HepG2 (cell line): ENCODE measurements at regions not wholly inside any gene's neighbourhood (a gene's known extent, or its start where the extent isn't known, plus 50 kb on each side); places are given as distances from the start of the nearest gene placed in this dataset.

Experiments
- ATAC-seq: fragments of 200-7000 bp; cut with Tn5 transposase; 3 replicates; pipeline ENCODE4 v1.9.1; 2020; ENCODE audit warnings: mild to moderate bottlenecking, moderate library complexity
- BruUV-seq: library from RNA; stranded (reverse); fragments of 400-500 nt; replicated peaks from 2 replicates; lab custom pipeline; 2021; lab: Mats Ljungman, UMichigan
- CTCF ChIA-PET: fragments of 300-600 bp; formaldehyde crosslinking; extraction: SDS; loops from one replicate; lab custom pipeline; 2021; ENCODE audit warnings: low total read pairs, inconsistent platforms, low intra/inter-chr PET ratio; lab: Yijun Ruan, JAX
- POLR2A ChIA-PET: fragments of 350-600 bp; sonication (Branson Sonifier 250); formaldehyde crosslinking; loops from one replicate; lab custom pipeline; 2020; ENCODE audit warnings: antibody characterized with exemption, inconsistent platforms; lab: Yijun Ruan, JAX
- DNase-seq: peaks from one replicate; pipeline ENCODE4 v3.0.0-alpha.2; 2015; ENCODE audit warnings: low spot score
- FAIRE-seq: peaks from 3 replicates; lab custom pipeline; 2011; peaks lifted over from hg19 to GRCh38; lab: Jason Lieb, UNC
- H2AFZ ChIP-seq: one replicate; pipeline ENCODE4 v1.6.1; 2011; ENCODE audit warnings: low read length, inconsistent platforms
- H3K27ac ChIP-seq: fragments of 300-600 bp; 3 replicates; pipeline ENCODE4 v1.8.0; 2011; ENCODE audit warnings: mixed run types, mild to moderate bottlenecking, mixed read lengths, low read length, inconsistent platforms; ENCODE audit not compliant: insufficient read depth; ENCODE audit errors: extremely low read length
- H3K27me3 ChIP-seq, 2 experiments: fragments of 200-600 bp in 1 of 2; 2 replicates in 1 of 2; 3 replicates in 1 of 2; pipeline versions ENCODE4 v1.6.0 to v1.8.0; 2011; ENCODE audit warnings: low read length in 2 of 2, mild to moderate bottlenecking in 2 of 2, moderate library complexity in 2 of 2, inconsistent platforms in 1 of 2; ENCODE audit not compliant: insufficient read depth in 2 of 2, control insufficient read depth in 1 of 2
- H3K36me3 ChIP-seq, 2 experiments: fragments of 200-600 bp in 1 of 2; replicated peaks in 1 of 2; 2 replicates in 1 of 2; 3 replicates in 1 of 2; pipeline versions ENCODE4 v1.5.1 to v1.8.0; 2011; ENCODE audit warnings: low read length in 2 of 2, inconsistent platforms in 1 of 2; ENCODE audit not compliant: insufficient read depth in 2 of 2, control insufficient read depth in 1 of 2
- H3K4me1 ChIP-seq: 2 replicates; pipeline ENCODE4 v1.5.1; 2012; ENCODE audit warnings: low read length, inconsistent platforms; ENCODE audit not compliant: insufficient read depth
- H3K4me2 ChIP-seq: 2 replicates; pipeline ENCODE4 v1.6.0; 2011; ENCODE audit warnings: low read depth, low read length, inconsistent platforms
- H3K4me3 ChIP-seq, 3 experiments: fragments of 200-600 bp in 1 of 3; sonication (generic), shearing (Covaris generic) in 1 of 3; replicated peaks in 1 of 3; 2 replicates each; pipeline ENCODE4 v1.5.1; 2011 to 2016; ENCODE audit warnings: low read length in 3 of 3, inconsistent platforms in 2 of 3, low read depth in 2 of 3, mild to moderate bottlenecking in 2 of 3, control low read depth in 1 of 3, mixed read lengths in 1 of 3; ENCODE audit not compliant: insufficient read depth in 1 of 3
- H3K79me2 ChIP-seq: one replicate; pipeline ENCODE4 v1.6.1; 2011; ENCODE audit warnings: low read length, inconsistent platforms; ENCODE audit not compliant: insufficient read depth
- H3K9ac ChIP-seq: 2 replicates; pipeline ENCODE4 v1.6.0; 2011; ENCODE audit warnings: mild to moderate bottlenecking, low read depth, low read length, inconsistent platforms; ENCODE audit not compliant: insufficient read depth
- H3K9me3 ChIP-seq: 2 replicates; pipeline ENCODE4 v1.5.1; 2012; ENCODE audit warnings: mild to moderate bottlenecking, low read length
- H4K20me1 ChIP-seq: 2 replicates; pipeline ENCODE4 v1.6.0; 2011; ENCODE audit warnings: inconsistent platforms, mild to moderate bottlenecking, low read length, moderate library complexity; ENCODE audit not compliant: insufficient read depth
- NFYB ChIP-seq: sonication (generic); formaldehyde crosslinking; IDR thresholded peaks from 2 replicates; pipeline ENCODE4 v1.4.0; 2020; ENCODE audit warnings: missing genetic modification reagents
- NR2C2 ChIP-seq: sonication (generic); formaldehyde crosslinking; IDR thresholded peaks from 2 replicates; pipeline ENCODE4 v1.4.0; 2020; ENCODE audit warnings: missing genetic modification reagents, mild to moderate bottlenecking, moderate library complexity, borderline replicate concordance
- TBX3 ChIP-seq: fragments of 450-650 bp; IDR thresholded peaks from 2 replicates; pipeline ENCODE4 v1.6.1; 2017; ENCODE audit warnings: antibody characterized with exemption, mild to moderate bottlenecking, inconsistent platforms, borderline replicate concordance
- ZBTB4 ChIP-seq: sonication (generic); formaldehyde crosslinking; IDR thresholded peaks from 2 replicates; pipeline ENCODE4 v1.4.0; 2020; ENCODE audit warnings: missing genetic modification reagents, mild to moderate bottlenecking, borderline replicate concordance
- ZNF24 ChIP-seq: fragments of 450-650 bp; IDR thresholded peaks from 2 replicates; pipeline ENCODE4 v1.6.1; 2017; ENCODE audit warnings: antibody characterized with exemption, mild to moderate bottlenecking
- WGBS: methylation state at CpG from one replicate; pipeline ENCODE4 v1.1.6; 2017; ENCODE audit warnings: low lambda C conversion rate; 5-methylcytosine and 5-hydroxymethylcytosine counted together
- in situ Hi-C: cut with HindIII; loops from 2 replicates; pipeline ENCODE4 v1.10.0; 2017; ENCODE audit warnings: low pct_unique_long_range_greater_than_20kb; ENCODE audit not compliant: extremely low pct_ligation_motif_present
- intact Hi-C: fragments of 100-400 bp; cut with micrococcal nuclease; formaldehyde crosslinking; loops from one replicate; pipeline ENCODE4 v1.10.0; 2022; ENCODE audit not compliant: unreplicated experiment

GRCh38 chr4:133618963-133619362 lies 469.9 kb downstream of the PCDH10 start:
- no peak for DNase-seq
- CTCF ChIA-PET, result no interaction called here

More at GRCh38 chr4:133618963-133619362, 469.9 kb downstream of the PCDH10 start:
- Histone ChIP-seq H3K27ac (no peak overlapping the region), H3K4me3 (no peak overlapping the region), H3K9me3 (no peaks in the 10 kb centered on the region)
- FAIRE-seq, result no peak
- no peak for TF ChIP-seq TBX3
- no peak for TF ChIP-seq NR2C2 (CRISPR knock-in tag)
- TF ChIP-seq ZBTB4, result no peak
- TF ChIP-seq NFYB (CRISPR knock-in tag), result no peak
- no peak for TF ChIP-seq ZNF24
- TF ChIP-seq, all 625 proteins: peak for 0
- POLR2A ChIA-PET, result no interaction called here
- BruUV-seq, result no TSS peak
- Histone ChIP-seq H3K9ac (no peak overlapping the region), H4K20me1 (no peaks in the 10 kb centered on the region), H3K4me2 (no peak overlapping the region), H3K79me2 (no peaks in the 10 kb centered on the region), H3K4me1 (no peaks in the 10 kb centered on the region), H3K27me3 (no peaks in the 10 kb centered on the region), H3K36me3 (no peaks in the 10 kb centered on the region), H2AFZ (no peak overlapping the region)
- no peak for ATAC-seq
- in situ Hi-C loops, result no loop called here
- WGBS, result 0% methylated on average over 1 of the region's 1 CpG
- intact Hi-C loops, result no loop called here
